GM18519 (cell line): ENCODE measurements at regions not wholly inside any gene's neighbourhood (a gene's known extent, or its start where the extent isn't known, plus 50 kb on each side); places are given as distances from the start of the nearest gene placed in this dataset.
"Not testable (repeated sequence)": the region's sequence is repeated elsewhere in the genome, so short reads cannot be mapped to it uniquely, and the experiment has no call there.

ENCODE experiments used
- ATAC-seq: cut with Tn5 transposase; IDR thresholded peaks from one replicate; pipeline ENCODE4 v1.9.1; 2021; ENCODE audit warnings: mild to moderate bottlenecking, moderate library complexity; ENCODE audit not compliant: unreplicated experiment, low FRiP score

GRCh38 chr18:59848002-59848401 lies 51.8 kb upstream of the PMAIP1 start:
- no peak for ATAC-seq

GRCh38 chr18:59847491-59847846 lies 52.3 kb upstream of the PMAIP1 start:
- ATAC-seq: not testable (repeated sequence)

- ATAC-seq: peak; percentile 95
These were observed 52.8 kb upstream of the PMAIP1 start for GRCh38 chr18:59846814-59847490.

- ATAC-seq: no peak
These were observed 56.8 kb upstream of the PMAIP1 start for GRCh38 chr18:59842947-59843346.

GRCh38 chr18:59839931-59840685 lies 59.7 kb upstream of the PMAIP1 start:
- ATAC-seq: no peak

- ATAC-seq: no peak
These were observed 60.5 kb upstream of the PMAIP1 start for GRCh38 chr18:59839246-59839645.

- ATAC-seq: peak; percentile 34
These were observed 62.2 kb upstream of the PMAIP1 start for GRCh38 chr18:59837586-59837985.

- ATAC-seq: peak; percentile 44
These were observed 64.0 kb upstream of the PMAIP1 start for GRCh38 chr18:59835605-59836379.

- peak; percentile 36 for ATAC-seq
These were observed 65.5 kb upstream of the PMAIP1 start for GRCh38 chr18:59834267-59834666.

GRCh38 chr18:59833785-59834184 lies 66.0 kb upstream of the PMAIP1 start:
- peak; percentile 51 for ATAC-seq

- peak; percentile 48 for ATAC-seq
These were observed 76.1 kb upstream of the PMAIP1 start for GRCh38 chr18:59823596-59824195.

GRCh38 chr18:59822612-59823550 lies 76.9 kb upstream of the PMAIP1 start:
- ATAC-seq: no peak

- ATAC-seq: no peak
These were observed 77.8 kb upstream of the PMAIP1 start for GRCh38 chr18:59821983-59822382.

- ATAC-seq: no peak
These were observed 79.1 kb upstream of the PMAIP1 start for GRCh38 chr18:59820663-59821062.

GRCh38 chr18:59818769-59819168 lies 81.0 kb upstream of the PMAIP1 start:
- no peak for ATAC-seq

- ATAC-seq: no peak
These were observed 84.9 kb upstream of the PMAIP1 start for GRCh38 chr18:59814891-59815290.

- ATAC-seq: no peak
These were observed 85.9 kb upstream of the PMAIP1 start for GRCh38 chr18:59813942-59814341.

GRCh38 chr18:59810735-59811520 lies 88.9 kb upstream of the PMAIP1 start:
- no peak for ATAC-seq

- ATAC-seq: no peak
These were observed 89.6 kb upstream of the PMAIP1 start for GRCh38 chr18:59810183-59810582.
